ENCODE measurements at regions not wholly inside any gene's neighbourhood (a gene's known extent, or its start where the extent isn't known, plus 50 kb on each side); places are given as distances from the start of the nearest gene placed in this dataset.

- peaks cover 6 to 7% of the 10 kb centered on the region in 2 donors for H3K27me3 Mint-ChIP-seq (ENCODE audit: low read depth in 2 of 2)
- no peak for TF ChIP-seq CTCF (IDR thresholded peaks at IDR 0.05)
- no peaks in the 10 kb centered on the region for H3K4me1 Mint-ChIP-seq
- Histone ChIP-seq H3K27ac (ENCODE audit: low read length) (no peak overlapping the region), H3K9me3 (ENCODE audit: control insufficient read depth, insufficient read depth, low read length) (no peaks in the 10 kb centered on the region), H3K4me3 (ENCODE audit: low read length) (no peak overlapping the region), H3K27me3 (ENCODE audit: control insufficient read depth, insufficient read depth, low read length) (no peaks in the 10 kb centered on the region), H3K36me3 (ENCODE audit: control insufficient read depth, insufficient read depth, low read length) (no peaks in the 10 kb centered on the region), H3K4me1 (ENCODE audit: control insufficient read depth, insufficient read depth, low read length) (no peaks in the 10 kb centered on the region)
- no peak overlapping the region for H3K27ac Mint-ChIP-seq
- WGBS (ENCODE audit: insufficient coverage) = 82% methylated on average over 8 of the region's 8 CpGs
- H3K4me3 Mint-ChIP-seq = no peak overlapping the region
- ATAC-seq (no peak), DNase-seq (no peak)
- no peaks in the 10 kb centered on the region for H3K9me3 Mint-ChIP-seq
- H3K36me3 Mint-ChIP-seq = no peaks in the 10 kb centered on the region
- intact Hi-C loops (cut with micrococcal nuclease) = no loop called here
Measured at GRCh38 chr10:44850356-44850934, 60.7 kb upstream of the TMEM72 start.

- Mint-ChIP-seq H3K4me3 (no peak overlapping the region), H3K36me3 (no peaks in the 10 kb centered on the region), H3K27ac (no peak overlapping the region), H3K4me1 (no peaks in the 10 kb centered on the region), H3K9me3 (no peaks in the 10 kb centered on the region), H3K27me3 (ENCODE audit: low read depth in 2 of 2) (peaks cover 0 to 5% of the 10 kb centered on the region in 2 donors)
- ATAC-seq = no peak
- Histone ChIP-seq H3K4me1 (ENCODE audit: control insufficient read depth, insufficient read depth, low read length) (no peaks in the 10 kb centered on the region), H3K4me3 (ENCODE audit: low read length) (no peak overlapping the region), H3K36me3 (ENCODE audit: control insufficient read depth, insufficient read depth, low read length) (no peaks in the 10 kb centered on the region), H3K27ac (ENCODE audit: low read length) (no peak overlapping the region), H3K9me3 (ENCODE audit: control insufficient read depth, insufficient read depth, low read length) (no peaks in the 10 kb centered on the region), H3K27me3 (ENCODE audit: control insufficient read depth, insufficient read depth, low read length) (no peaks in the 10 kb centered on the region)
- no peak for TF ChIP-seq CTCF (IDR thresholded peaks at IDR 0.05)
- WGBS (ENCODE audit: insufficient coverage) = 94% methylated on average over 10 of the region's 10 CpGs
- no peak for DNase-seq
- intact Hi-C loops (cut with micrococcal nuclease) = no loop called here
Measured at GRCh38 chr10:44851413-44851812, 59.7 kb upstream of the TMEM72 start.

DNA sequence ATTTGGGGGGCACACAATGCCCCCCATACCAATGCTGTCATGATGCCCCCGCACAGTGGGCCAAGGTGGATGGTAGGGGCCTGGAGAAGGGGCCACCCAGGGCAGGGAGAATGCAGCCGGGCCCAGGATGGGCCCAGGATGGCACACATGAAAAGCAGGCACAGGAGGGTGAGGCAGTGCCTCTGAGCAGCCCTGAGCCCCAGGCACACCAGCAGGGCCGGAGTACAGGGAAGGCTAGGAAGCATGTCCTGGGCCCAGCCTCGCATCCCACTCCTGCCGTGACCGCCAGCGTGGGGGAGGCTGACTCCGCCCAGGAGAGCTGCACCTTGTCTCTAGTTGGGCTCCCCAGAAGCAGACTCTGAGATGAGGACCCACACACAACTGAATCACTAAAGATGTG, 59.3 kb upstream of the TMEM72 start:
- DNase-seq (no peak), ATAC-seq (no peak)
- Mint-ChIP-seq H3K27me3 (ENCODE audit: low read depth in 2 of 2) (peaks cover 0 to 5% of the 10 kb centered on the region in 2 donors), H3K36me3 (no peaks in the 10 kb centered on the region), H3K27ac (no peak overlapping the region), H3K4me1 (no peaks in the 10 kb centered on the region), H3K9me3 (no peaks in the 10 kb centered on the region), H3K4me3 (no peak overlapping the region)
- Histone ChIP-seq H3K9me3 (ENCODE audit: control insufficient read depth, insufficient read depth, low read length) (no peaks in the 10 kb centered on the region), H3K27ac (ENCODE audit: low read length) (no peak overlapping the region), H3K4me3 (ENCODE audit: low read length) (no peak overlapping the region), H3K36me3 (ENCODE audit: control insufficient read depth, insufficient read depth, low read length) (no peaks in the 10 kb centered on the region), H3K27me3 (ENCODE audit: control insufficient read depth, insufficient read depth, low read length) (no peaks in the 10 kb centered on the region), H3K4me1 (ENCODE audit: control insufficient read depth, insufficient read depth, low read length) (no peaks in the 10 kb centered on the region)
- 92% methylated on average over 8 of the region's 8 CpGs for WGBS (ENCODE audit: insufficient coverage)
- intact Hi-C loops (cut with micrococcal nuclease) = no loop called here
- no peak for TF ChIP-seq CTCF (IDR thresholded peaks at IDR 0.05)

DNA sequence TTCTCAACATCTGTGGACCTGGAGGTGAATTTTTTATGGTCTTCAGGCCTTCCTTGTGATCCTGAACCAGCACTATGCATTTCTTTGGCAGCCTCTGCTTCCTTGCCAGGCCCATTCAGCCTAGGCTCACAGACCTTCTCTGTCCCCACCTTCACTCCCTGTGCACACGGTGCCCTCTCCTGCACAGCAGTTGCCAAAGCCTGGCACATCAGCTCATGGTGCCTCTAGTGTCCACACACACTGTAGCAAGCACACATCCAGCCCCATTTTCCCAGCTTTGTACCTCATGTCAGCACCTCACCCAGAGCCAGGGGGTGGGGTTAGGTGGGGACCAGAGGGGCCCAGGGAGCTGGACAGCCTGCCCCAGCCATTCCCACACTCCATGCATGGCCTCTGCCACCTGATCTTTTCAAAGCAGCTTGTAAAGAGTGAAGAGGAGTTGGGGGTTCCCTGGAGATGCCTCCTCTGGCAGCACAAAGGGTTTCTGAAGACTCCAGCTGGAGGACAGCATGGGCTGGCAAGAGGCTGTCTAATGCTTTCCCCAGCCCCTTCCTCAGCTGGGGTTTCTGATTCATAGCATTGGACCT, 57.9 kb upstream of the TMEM72 start:
- peaks cover 0 to 5% of the 10 kb centered on the region in 2 donors for H3K27me3 Mint-ChIP-seq (ENCODE audit: low read depth in 2 of 2)
- H3K27ac Mint-ChIP-seq = no peak overlapping the region
- intact Hi-C loops (cut with micrococcal nuclease) = no loop called here
- Histone ChIP-seq H3K4me1 (ENCODE audit: control insufficient read depth, insufficient read depth, low read length) (no peaks in the 10 kb centered on the region), H3K36me3 (ENCODE audit: control insufficient read depth, insufficient read depth, low read length) (no peaks in the 10 kb centered on the region), H3K4me3 (ENCODE audit: low read length) (no peak overlapping the region), H3K27ac (ENCODE audit: low read length) (no peak overlapping the region), H3K27me3 (ENCODE audit: control insufficient read depth, insufficient read depth, low read length) (no peaks in the 10 kb centered on the region), H3K9me3 (ENCODE audit: control insufficient read depth, insufficient read depth, low read length) (no peaks in the 10 kb centered on the region)
- no peaks in the 10 kb centered on the region for H3K4me1 Mint-ChIP-seq
- WGBS (ENCODE audit: insufficient coverage) = 37% methylated on average over 1 of the region's 1 CpG
- TF ChIP-seq CTCF (IDR thresholded peaks at IDR 0.05) = no peak
- H3K4me3 Mint-ChIP-seq = no peak overlapping the region
- ATAC-seq (no peak), DNase-seq (no peak)
- H3K9me3 Mint-ChIP-seq = no peaks in the 10 kb centered on the region
- H3K36me3 Mint-ChIP-seq = no peaks in the 10 kb centered on the region

Data from natural killer cell (primary cell).